ENCODE measurements at regions not wholly inside any gene's neighbourhood (a gene's known extent, or its start where the extent isn't known, plus 50 kb on each side); places are given as distances from the start of the nearest gene placed in this dataset.

- TF ChIP-seq EP300 (conservative IDR thresholded peaks at IDR 0.05; ENCODE audit: poor library complexity, severe bottlenecking) (peak; percentile 75), POLR2AphosphoS5 (IDR thresholded peaks at IDR 0.05) (peak; percentile 47), EZH2 (IDR thresholded peaks at IDR 0.05; ENCODE audit: borderline replicate concordance, insufficient read depth, low read length, poor library complexity, severe bottlenecking) (no peak), REST (IDR thresholded peaks at IDR 0.05; ENCODE audit: borderline replicate concordance) (no peak), TAF1 (IDR thresholded peaks at IDR 0.05; ENCODE audit: low read depth) (no peak), SMC3 (conservative IDR thresholded peaks at IDR 0.05; ENCODE audit: poor library complexity) (no peak)
- TF ChIP-seq, protein P1, sequence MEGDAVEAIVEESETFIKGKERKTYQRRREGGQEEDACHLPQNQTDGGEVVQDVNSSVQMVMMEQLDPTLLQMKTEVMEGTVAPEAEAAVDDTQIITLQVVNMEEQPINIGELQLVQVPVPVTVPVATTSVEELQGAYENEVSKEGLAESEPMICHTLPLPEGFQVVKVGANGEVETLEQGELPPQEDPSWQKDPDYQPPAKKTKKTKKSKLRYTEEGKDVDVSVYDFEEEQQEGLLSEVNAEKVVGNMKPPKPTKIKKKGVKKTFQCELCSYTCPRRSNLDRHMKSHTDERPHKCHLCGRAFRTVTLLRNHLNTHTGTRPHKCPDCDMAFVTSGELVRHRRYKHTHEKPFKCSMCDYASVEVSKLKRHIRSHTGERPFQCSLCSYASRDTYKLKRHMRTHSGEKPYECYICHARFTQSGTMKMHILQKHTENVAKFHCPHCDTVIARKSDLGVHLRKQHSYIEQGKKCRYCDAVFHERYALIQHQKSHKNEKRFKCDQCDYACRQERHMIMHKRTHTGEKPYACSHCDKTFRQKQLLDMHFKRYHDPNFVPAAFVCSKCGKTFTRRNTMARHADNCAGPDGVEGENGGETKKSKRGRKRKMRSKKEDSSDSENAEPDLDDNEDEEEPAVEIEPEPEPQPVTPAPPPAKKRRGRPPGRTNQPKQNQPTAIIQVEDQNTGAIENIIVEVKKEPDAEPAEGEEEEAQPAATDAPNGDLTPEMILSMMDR (IDR thresholded peaks at IDR 0.05; ENCODE audit: poor library complexity, severe bottlenecking): no peak
These were observed 246.1 kb upstream of the ST6GAL2 start for GRCh38 chr2:107132070-107132469.
